ENCODE measurements at regions not wholly inside any gene's neighbourhood (a gene's known extent, or its start where the extent isn't known, plus 50 kb on each side); places are given as distances from the start of the nearest gene placed in this dataset.

GRCh38 chr12:107903341-107904061, 129.0 kb downstream of the ASCL4 start:
- no peak for DNase-seq (ENCODE audit: low read depth)
- H3K4me3 ChIP-seq (ENCODE audit: low read depth, low read length) = no peak overlapping the region
- no peak for TF ChIP-seq CTCF (IDR thresholded peaks at IDR 0.05; ENCODE audit: insufficient read depth, low read length)

- no peak for TF ChIP-seq CTCF (IDR thresholded peaks at IDR 0.05; ENCODE audit: insufficient read depth, low read length)
- no peak for DNase-seq (ENCODE audit: low read depth)
- H3K4me3 ChIP-seq (ENCODE audit: low read depth, low read length) = no peak overlapping the region
Measured at GRCh38 chr12:107906707-107907106, 132.2 kb downstream of the ASCL4 start.

GRCh38 chr12:107912421-107913004, 138.0 kb downstream of the ASCL4 start:
- DNase-seq (ENCODE audit: low read depth) = no peak
- H3K4me3 ChIP-seq (ENCODE audit: low read depth, low read length) = no peak overlapping the region
- peak; percentile 53 for TF ChIP-seq CTCF (IDR thresholded peaks at IDR 0.05; ENCODE audit: insufficient read depth, low read length)

GRCh38 chr12:107914460-107914977, 140.0 kb downstream of the ASCL4 start:
- DNase-seq (ENCODE audit: low read depth) = no peak
- no peak overlapping the region for H3K4me3 ChIP-seq (ENCODE audit: low read depth, low read length)
- TF ChIP-seq CTCF (IDR thresholded peaks at IDR 0.05; ENCODE audit: insufficient read depth, low read length) = no peak

- peak; percentile 19 for DNase-seq (ENCODE audit: low read depth)
- no peak overlapping the region for H3K4me3 ChIP-seq (ENCODE audit: low read depth, low read length)
- peak; percentile 61 for TF ChIP-seq CTCF (IDR thresholded peaks at IDR 0.05; ENCODE audit: insufficient read depth, low read length)
Measured at GRCh38 chr12:107917912-107918800, 143.7 kb downstream of the ASCL4 start.

- TF ChIP-seq CTCF (IDR thresholded peaks at IDR 0.05; ENCODE audit: insufficient read depth, low read length) = no peak
- no peak for DNase-seq (ENCODE audit: low read depth)
- H3K4me3 ChIP-seq (ENCODE audit: low read depth, low read length) = no peak overlapping the region
Measured at GRCh38 chr12:107921062-107921461, 146.6 kb downstream of the ASCL4 start.

All from fibroblast of the aortic adventitia (primary cell).